UCSD-AML1 (cell line): ENCODE measurements at regions not wholly inside any gene's neighbourhood (a gene's known extent, or its start where the extent isn't known, plus 50 kb on each side); places are given as distances from the start of the nearest gene placed in this dataset.
"Not testable (repeated sequence)": the region's sequence is repeated elsewhere in the genome, so short reads cannot be mapped to it uniquely, and the experiment has no call there.

ENCODE experiments used
- DNase-seq: peaks from one replicate; lab custom pipeline; 2025; ENCODE audit not compliant: unreplicated experiment; lab: John Stamatoyannopoulos, UW

- DNase-seq = no peak
Observed at GRCh38 chr14:45990252-45990651, 661.3 kb downstream of the RPL10L start.

- DNase-seq = no peak
Observed at GRCh38 chr14:45976001-45976400, 675.6 kb downstream of the RPL10L start.

DNA sequence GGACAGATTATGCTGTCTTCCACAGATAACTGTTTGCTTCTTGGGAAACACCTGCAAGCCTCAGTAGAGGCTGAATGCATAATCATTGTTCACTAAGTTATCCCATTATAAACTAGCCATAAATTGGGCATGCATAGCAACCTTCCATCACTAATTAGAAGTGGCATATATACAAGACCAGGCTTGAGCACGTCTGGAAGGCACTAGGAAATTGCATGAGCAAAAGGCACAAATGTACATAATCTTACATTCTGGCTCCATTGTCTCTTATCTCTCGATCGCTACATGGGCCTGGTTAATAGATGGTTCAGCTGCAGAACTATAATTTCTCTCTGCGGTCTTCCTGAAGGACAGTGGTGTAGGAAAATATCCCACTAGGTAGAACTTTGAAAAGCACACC, 679.2 kb downstream of the RPL10L start:
- DNase-seq = no peak

DNA sequence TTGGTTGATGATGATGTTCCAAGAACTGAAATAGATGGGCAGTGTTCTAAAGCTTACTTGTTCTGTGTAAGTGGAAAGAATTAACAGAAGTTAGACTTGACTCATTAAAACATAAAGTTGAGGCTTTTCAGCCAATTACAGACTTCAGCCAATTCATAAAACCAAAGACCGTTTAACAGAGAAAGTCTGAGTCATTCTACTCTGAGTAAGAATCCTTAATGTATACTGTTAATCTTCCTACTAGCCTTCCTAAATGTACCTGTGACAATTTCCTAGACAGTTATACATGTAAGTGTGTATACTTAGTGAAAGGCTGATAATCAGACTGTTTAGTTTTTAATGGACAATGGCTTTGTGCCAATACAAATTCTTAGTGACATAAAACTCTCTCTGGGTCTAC, 681.0 kb downstream of the RPL10L start:
- DNase-seq = no peak

- DNase-seq = no peak
Observed at GRCh38 chr14:45968037-45968436, 683.5 kb downstream of the RPL10L start.

DNA sequence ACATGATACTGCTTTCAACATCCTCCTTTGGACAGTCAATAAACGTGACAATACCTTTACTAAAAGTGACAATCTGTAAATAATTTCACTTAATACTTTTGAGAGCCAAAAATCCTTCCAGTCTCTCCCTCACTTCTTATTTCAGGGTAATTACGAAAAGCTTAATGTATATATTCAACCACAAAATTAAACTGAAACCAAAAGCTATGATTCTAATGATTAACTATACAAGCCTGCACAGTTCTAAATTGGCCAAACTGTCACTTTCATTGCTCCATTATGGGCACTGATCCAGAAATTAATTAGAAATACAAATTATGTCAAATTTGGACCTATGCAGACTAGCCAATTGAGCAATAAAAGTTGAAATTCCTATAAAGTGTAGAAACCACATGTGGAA, 696.5 kb upstream of the MIS18BP1 start:
- DNase-seq = no peak

DNA sequence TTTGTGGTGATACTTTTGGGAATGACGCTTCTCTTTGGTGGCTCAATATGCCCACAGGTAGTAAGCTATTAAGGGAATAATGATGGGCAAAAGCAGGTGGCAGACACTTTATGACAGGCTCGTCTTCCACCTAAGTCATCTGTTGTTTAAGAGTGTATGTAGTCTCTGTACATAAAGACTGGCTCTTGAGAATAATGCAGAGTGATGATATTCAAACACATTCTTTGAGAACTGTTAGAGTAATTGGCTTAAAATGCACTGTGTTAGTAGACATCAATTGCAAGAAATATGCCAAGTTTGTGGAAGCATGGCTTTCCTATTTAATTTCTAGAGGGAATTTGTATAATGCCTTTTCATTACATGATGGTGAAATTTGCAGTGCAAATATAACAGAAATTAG, 694.8 kb upstream of the MIS18BP1 start:
- no peak for DNase-seq

GRCh38 chr14:45946251-45946650, 693.2 kb upstream of the MIS18BP1 start:
- no peak for DNase-seq

DNA sequence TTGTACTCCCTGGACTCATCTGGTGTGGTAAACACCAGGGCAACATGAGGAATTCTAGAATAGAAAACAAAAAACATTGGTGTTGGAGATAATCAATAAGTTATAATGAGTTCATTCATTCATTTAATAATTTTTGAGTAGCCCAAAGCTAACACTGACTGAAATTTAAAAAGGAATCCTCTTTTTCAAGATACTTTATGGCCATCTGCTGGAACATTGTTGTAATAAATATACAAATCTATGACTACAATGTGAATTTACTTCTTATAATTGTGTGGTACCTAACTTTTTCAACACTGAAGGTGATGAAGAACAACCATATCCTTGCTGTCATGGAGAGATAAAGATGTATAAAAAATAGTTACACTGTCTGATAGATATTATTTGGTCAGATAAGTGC, 687.3 kb upstream of the MIS18BP1 start:
- DNase-seq = no peak

DNA sequence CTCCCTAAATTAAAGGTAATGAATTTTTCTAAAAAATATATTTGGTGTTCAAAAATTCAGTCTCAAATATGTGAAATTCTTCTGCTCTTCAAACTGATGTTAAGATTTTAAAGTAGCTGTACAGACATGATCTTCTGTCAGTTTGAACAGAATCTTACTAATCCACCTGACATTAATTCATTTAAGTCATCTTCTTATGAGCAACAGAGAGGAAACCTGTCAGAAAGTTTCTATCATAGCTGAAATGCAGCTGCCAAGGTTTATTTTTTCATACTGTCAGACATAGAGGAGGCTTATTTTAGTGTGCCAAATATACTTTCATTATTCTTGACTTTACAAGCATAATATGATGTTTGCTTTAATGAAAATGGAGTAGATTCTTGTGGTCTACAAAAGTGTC, 686.6 kb upstream of the MIS18BP1 start:
- no peak for DNase-seq

- not testable (repeated sequence) for DNase-seq
Observed at GRCh38 chr14:45919995-45920394, 667.0 kb upstream of the MIS18BP1 start.

- DNase-seq = no peak
Observed at GRCh38 chr14:45916340-45916953, 663.4 kb upstream of the MIS18BP1 start.

GRCh38 chr14:45907782-45908181, 654.8 kb upstream of the MIS18BP1 start:
- no peak for DNase-seq

GRCh38 chr14:45906257-45906656, 653.3 kb upstream of the MIS18BP1 start:
- no peak for DNase-seq

GRCh38 chr14:45905672-45906071, 652.7 kb upstream of the MIS18BP1 start:
- no peak for DNase-seq

DNA sequence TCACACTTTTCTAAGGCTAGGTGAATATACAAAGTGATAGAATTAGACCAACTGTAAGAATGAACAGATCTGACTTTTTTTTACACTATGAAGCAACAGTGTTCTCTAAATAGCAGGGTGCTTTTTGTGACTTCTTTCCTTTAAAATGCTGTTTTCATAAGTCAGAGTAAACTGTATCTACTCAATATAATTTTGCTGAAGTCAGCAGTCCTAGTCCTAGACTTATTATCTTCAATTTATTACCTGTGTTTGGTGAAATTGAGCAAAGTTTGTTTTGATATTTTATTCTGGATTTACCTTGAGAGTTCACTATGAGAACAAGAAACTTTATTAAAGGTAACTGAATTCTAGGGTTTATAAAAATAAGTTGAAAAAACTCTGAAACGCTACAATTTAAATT, 651.3 kb upstream of the MIS18BP1 start:
- DNase-seq = no peak

DNA sequence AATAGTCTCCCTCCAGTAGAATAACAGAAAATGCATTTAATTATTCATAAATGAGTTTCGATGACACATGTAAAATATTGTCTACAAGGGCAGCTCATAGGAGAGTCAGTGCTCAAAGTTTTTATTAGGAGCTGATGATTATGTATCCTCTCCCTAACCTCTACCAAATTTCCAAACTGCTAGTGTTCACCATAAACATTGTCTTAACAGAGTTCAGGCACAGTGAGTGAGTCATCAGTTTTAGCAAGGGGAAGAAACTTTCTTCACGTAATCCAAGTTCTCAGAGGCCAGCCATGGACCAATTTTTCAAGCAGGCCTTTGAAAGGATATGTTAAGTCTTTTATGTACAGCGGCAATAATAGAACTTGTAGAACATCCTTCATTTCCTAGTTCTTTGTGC, 649.2 kb upstream of the MIS18BP1 start:
- no peak for DNase-seq

DNA sequence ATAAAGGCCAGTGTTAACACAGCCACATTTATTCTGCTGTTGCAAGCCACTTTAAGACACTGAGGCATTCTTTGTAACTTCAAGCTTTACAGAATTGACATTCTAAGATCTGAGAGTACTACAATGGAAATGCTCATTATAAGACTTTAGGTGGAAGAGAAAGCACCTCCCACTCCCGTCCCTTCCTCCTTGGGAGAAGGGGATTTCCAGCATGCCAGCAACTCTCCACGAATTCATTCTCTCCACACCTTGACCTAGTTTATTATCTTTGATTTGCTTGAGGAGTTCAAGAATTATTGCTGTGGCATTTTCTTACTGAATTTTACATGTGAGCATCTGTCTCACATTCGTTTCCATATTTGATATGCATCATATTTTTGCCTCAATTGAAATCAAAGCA, 644.4 kb upstream of the MIS18BP1 start:
- DNase-seq = no peak

DNA sequence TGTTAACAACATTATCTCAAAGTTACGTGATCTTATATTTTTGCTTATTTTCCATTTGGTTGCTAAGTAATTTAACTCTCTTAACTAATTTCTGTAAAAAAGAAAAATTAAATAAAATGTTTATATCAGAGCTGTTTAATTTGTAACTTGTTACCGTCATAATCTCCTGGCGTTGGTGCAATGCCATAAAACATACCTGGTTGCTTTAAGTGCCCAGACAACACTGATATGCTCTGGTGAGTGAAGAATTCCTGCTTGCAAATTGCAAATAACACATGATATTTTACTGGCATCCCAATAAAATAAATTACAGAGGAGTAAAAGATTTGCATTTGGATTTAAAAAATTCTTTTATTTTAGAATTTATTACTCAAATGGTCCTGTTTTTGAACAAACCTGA, 640.1 kb upstream of the MIS18BP1 start:
- DNase-seq = no peak

GRCh38 chr14:45891417-45892080, 638.5 kb upstream of the MIS18BP1 start:
- DNase-seq = no peak

GRCh38 chr14:45888766-45889285, 635.8 kb upstream of the MIS18BP1 start:
- not testable (repeated sequence) for DNase-seq

GRCh38 chr14:45877981-45878380, 625.0 kb upstream of the MIS18BP1 start:
- no peak for DNase-seq

- no peak for DNase-seq
Observed at GRCh38 chr14:45868863-45869262, 615.9 kb upstream of the MIS18BP1 start.
